ENCODE measurements at regions not wholly inside any gene's neighbourhood (a gene's known extent, or its start where the extent isn't known, plus 50 kb on each side); places are given as distances from the start of the nearest gene placed in this dataset.

DNA sequence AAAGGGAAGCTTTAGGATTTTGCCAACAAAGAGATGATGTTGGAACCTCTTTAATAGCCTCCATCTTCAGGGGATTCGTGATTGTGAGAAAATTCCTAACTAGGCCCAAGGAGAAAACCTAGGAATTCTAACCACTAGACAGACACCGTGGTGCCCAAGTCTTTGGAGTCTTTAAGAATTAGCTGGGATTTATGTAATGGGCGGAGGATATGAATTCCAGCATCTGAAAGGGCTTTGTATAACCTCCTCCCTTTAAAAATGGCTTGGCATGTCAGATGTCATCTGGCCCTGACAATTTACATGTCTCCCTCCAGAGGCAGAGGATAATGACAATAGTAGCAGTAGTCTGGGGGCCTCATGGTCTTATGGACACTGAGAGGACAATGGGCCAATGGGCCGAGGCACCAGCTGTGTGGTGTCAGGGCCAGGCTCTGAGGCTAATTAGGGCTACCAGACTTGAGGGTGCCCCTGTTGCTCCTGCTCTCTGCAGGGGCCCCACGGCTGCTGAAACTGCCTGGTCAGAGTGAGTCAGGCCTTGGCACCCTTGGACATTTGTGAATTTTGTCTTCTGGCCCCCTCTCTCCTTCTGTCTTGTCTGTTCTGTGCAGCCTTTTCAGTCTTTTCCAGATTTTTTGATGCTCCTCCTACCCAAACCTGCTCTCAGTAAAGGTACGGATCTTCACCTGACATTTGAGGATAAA, 113.9 kb downstream of the EDN1 start:
- TF ChIP-seq, protein P1, sequence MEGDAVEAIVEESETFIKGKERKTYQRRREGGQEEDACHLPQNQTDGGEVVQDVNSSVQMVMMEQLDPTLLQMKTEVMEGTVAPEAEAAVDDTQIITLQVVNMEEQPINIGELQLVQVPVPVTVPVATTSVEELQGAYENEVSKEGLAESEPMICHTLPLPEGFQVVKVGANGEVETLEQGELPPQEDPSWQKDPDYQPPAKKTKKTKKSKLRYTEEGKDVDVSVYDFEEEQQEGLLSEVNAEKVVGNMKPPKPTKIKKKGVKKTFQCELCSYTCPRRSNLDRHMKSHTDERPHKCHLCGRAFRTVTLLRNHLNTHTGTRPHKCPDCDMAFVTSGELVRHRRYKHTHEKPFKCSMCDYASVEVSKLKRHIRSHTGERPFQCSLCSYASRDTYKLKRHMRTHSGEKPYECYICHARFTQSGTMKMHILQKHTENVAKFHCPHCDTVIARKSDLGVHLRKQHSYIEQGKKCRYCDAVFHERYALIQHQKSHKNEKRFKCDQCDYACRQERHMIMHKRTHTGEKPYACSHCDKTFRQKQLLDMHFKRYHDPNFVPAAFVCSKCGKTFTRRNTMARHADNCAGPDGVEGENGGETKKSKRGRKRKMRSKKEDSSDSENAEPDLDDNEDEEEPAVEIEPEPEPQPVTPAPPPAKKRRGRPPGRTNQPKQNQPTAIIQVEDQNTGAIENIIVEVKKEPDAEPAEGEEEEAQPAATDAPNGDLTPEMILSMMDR (IDR thresholded peaks at IDR 0.05; ENCODE audit: control insufficient read depth, insufficient read depth, low read depth, low read length, missing control alignments), result no peak
- DNase-seq (ENCODE audit: low read depth), result no peak
- H3K4me3 ChIP-seq (ENCODE audit: control insufficient read depth, low read depth, low read length), result no peak overlapping the region

DNA sequence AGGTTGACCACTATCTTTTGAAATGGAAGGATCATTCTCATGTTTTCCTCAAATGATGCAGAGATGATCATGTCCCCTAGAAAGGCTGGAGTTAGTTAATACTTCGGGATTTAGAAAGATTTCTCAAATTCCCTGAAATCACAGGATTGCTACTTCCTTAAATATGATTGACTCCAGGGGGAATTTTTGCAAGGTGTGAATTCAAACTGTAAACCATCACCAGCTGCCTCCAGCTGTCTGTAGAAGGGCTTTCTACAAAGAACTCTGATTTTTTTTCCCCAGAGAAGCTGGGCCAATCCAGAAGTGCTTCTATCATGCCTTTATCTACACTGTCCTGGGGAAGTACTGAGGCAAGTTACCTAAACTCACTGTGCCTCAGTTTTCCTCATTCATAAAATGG, 114.5 kb downstream of the EDN1 start:
- no peak overlapping the region for H3K4me3 ChIP-seq (ENCODE audit: control insufficient read depth, low read depth, low read length)
- TF ChIP-seq, protein P1 (IDR thresholded peaks at IDR 0.05; ENCODE audit: control insufficient read depth, insufficient read depth, low read depth, low read length, missing control alignments), result no peak
- DNase-seq (ENCODE audit: low read depth), result no peak

DNA sequence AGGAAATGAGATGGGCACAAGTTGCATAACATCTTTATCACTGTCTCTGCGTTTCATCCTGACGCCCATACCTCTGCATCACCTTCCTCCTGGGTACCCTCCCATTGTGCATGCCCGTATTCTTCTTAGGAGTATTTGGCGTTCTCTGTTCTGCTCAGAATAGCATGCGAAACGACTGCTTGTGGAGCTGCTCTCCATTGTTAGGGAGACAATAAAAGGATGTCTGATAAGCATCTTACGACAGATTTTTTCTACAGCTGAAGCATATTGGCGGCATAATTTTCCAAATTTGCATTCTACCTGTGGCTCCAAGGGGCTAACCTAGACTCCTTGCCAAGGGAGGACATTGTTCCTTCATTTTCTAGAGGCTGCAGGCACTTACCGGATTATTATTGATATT, 118.6 kb downstream of the EDN1 start:
- DNase-seq (ENCODE audit: low read depth), result no peak
- TF ChIP-seq, protein P1 (IDR thresholded peaks at IDR 0.05; ENCODE audit: control insufficient read depth, insufficient read depth, low read depth, low read length, missing control alignments), result no peak
- no peak overlapping the region for H3K4me3 ChIP-seq (ENCODE audit: control insufficient read depth, low read depth, low read length)

DNA sequence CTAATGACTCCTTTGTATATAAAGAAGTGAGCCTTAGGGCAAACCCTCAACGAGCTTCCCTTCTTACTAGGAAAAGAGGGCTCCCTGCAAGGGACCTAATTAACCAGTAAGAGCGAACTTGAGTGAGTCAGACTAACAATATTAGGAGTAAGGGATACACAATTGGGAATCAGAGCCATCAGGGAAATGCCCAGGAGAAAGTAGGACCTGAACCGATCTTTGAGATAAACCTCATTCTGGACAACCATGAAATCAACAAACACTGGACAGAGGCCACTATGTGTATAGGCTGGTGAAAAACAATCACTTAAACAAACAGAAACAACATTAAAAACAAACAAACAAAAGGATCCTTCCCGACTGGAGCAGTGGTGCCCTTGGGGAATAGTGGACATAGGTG, 120.8 kb downstream of the EDN1 start:
- H3K4me3 ChIP-seq (ENCODE audit: control insufficient read depth, low read depth, low read length), result no peak overlapping the region
- DNase-seq (ENCODE audit: low read depth), result no peak
- TF ChIP-seq, protein P1 (IDR thresholded peaks at IDR 0.05; ENCODE audit: control insufficient read depth, insufficient read depth, low read depth, low read length, missing control alignments), result no peak

DNA sequence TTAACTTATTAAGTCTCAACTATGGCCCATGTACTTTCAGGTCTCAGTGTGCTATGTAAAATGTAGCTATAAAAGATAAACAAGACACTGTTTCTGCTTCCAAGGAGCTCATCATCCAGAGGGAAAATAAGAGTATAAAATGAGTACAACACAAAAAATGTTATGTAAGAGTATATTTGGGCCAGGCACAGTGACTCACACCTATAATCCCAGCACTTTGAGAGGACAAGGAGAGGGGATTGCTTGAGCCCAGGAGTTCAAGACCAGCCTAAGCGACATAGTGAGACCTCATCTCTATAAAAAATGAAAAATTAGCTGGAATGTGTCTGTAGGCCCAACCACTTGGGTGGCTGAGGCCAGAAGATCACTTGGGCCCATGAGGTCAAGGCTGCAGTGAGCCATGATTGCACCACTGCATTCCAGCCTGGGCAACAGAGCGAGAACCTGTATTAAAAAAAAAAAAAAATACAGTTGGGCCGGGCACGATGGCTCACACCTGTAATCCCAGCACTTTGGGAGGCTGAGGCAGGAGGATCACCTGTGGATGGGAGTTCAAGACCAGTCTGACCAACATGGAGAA, 124.0 kb downstream of the EDN1 start:
- H3K4me3 ChIP-seq (ENCODE audit: control insufficient read depth, low read depth, low read length), result no peak overlapping the region
- TF ChIP-seq, protein P1 (IDR thresholded peaks at IDR 0.05; ENCODE audit: control insufficient read depth, insufficient read depth, low read depth, low read length, missing control alignments), result no peak
- DNase-seq (ENCODE audit: low read depth), result no peak

DNA sequence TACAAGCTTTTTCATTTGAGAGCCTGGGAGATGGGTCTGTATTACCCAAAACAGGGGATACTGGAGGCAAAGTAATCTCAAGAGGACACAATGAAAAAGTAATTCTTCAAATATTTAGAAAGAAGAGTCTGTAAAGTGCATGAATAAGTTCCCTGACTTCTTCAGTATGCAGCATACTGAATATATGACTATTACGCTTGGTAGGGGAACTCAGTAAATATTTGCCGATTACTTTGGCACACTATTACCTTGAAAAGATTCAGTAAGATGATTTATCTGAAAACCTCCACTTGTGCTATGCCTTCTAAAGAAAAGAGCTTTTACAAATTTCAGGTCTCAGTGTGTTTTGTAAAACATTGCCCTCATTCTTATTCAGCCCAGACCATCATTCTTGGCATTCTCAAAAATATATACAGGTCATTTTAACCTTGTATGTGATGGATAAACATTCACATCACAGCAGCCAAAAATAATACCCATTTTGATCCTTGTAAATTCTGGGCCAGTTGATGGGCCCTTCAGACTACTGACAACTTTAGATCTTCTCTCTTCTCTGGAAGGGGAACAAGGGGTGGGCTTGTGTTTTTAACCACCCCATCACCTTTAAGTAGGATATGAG, 125.9 kb downstream of the EDN1 start:
- TF ChIP-seq, protein P1 (IDR thresholded peaks at IDR 0.05; ENCODE audit: control insufficient read depth, insufficient read depth, low read depth, low read length, missing control alignments), result no peak
- H3K4me3 ChIP-seq (ENCODE audit: control insufficient read depth, low read depth, low read length), result no peak overlapping the region
- no peak for DNase-seq (ENCODE audit: low read depth)
